Thyroid gland (tissue), 4 donors: ENCODE measurements at regions not wholly inside any gene's neighbourhood (a gene's known extent, or its start where the extent isn't known, plus 50 kb on each side); places are given as distances from the start of the nearest gene placed in this dataset.

Experiments used
- DNase-seq, 2 donors: peaks; one replicate each; pipeline ENCODE4 v3.0.0-alpha.2; 2019
- H3K27ac ChIP-seq, 3 donors: fragments of 200-600 bp; sonication (generic); 1 replicate in 2 of 3; 2 replicates in 1 of 3; pipeline ENCODE4 v1.5.1; 2016 to 2019; ENCODE audit warnings: mild to moderate bottlenecking in 1 of 3, moderate library complexity in 1 of 3
- H3K27me3 ChIP-seq: fragments of 200-600 bp; sonication (generic); one replicate; pipeline ENCODE4 v1.5.1; 2019
- H3K36me3 ChIP-seq, 2 donors: fragments of 200-600 bp; sonication (generic); one replicate each; pipeline ENCODE4 v1.5.1; 2016 to 2019
- H3K4me1 ChIP-seq, 2 donors: fragments of 200-600 bp; sonication (generic); one replicate each; pipeline ENCODE4 v1.5.1; 2017 to 2019
- H3K4me3 ChIP-seq, 3 donors: fragments of 200-600 bp; sonication (generic); replicated peaks in 1 of 3; 1 replicate in 2 of 3; 2 replicates in 1 of 3; pipeline ENCODE4 v1.5.1; 2016; ENCODE audit warnings: mild to moderate bottlenecking in 1 of 3
- H3K9me3 ChIP-seq: fragments of 200-600 bp; sonication (generic); one replicate; pipeline ENCODE4 v1.5.1; 2017
- POLR2A ChIP-seq, 2 donors: fragments of 450-650 bp; IDR thresholded peaks; one replicate each; pipeline ENCODE4 v1.6.1; 2017; ENCODE audit warnings: antibody characterized with exemption in 2 of 2, mild to moderate bottlenecking in 2 of 2, moderate library complexity in 1 of 2
- WGBS, 2 donors: methylation state at CpG; one replicate each; pipeline ENCODE4 v1.1.5; 2017; 5-methylcytosine and 5-hydroxymethylcytosine counted together
- intact Hi-C: fragments of 100-400 bp; cut with DNase I; formaldehyde crosslinking; loops from one replicate; pipeline ENCODE4 v1.15.1; 2023
- TF ChIP-seq, protein P1 (sequence below), 6 experiments: fragments of 200-600 bp in 3 of 6; fragments of 450-650 bp in 3 of 6; sonication (generic) in 3 of 6; IDR thresholded peaks; one replicate each; pipeline ENCODE4 v1.5.1; 2016 to 2019; ENCODE audit warnings: antibody characterized with exemption in 6 of 6, mild to moderate bottlenecking in 2 of 6, inconsistent platforms in 1 of 6, moderate library complexity in 1 of 6

DNA sequence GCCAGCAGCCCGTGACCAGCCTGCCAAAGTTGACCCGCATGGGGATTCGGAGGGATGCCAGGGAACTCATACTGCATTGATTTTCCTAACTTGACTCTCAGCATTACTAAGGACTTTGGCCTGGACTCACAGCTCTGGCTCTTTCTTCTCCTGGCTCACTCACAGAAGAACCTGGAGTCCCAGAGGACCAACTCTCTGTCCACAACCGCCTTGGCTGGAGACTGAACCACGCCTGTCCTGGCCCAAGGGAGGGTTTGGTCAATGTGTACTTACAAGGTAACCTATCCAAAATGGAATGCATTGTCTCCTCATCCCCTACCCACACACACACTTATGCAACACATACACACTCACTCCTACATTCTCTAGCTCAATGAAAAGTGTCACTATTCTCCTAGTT is 135.6 kb upstream of the KLHL29 start:
- Histone ChIP-seq H3K4me1 (no peaks in the 10 kb centered on the region), H3K4me3 (no peak overlapping the region), H3K36me3 (no peaks in the 10 kb centered on the region), H3K27ac (no peak overlapping the region), H3K27me3 (no peaks in the 10 kb centered on the region), H3K9me3 (no peaks in the 10 kb centered on the region)
- WGBS, 2 donors, result 74 to 82% methylated on average over 5 of the region's 5 CpGs
- TF ChIP-seq, protein P1, sequence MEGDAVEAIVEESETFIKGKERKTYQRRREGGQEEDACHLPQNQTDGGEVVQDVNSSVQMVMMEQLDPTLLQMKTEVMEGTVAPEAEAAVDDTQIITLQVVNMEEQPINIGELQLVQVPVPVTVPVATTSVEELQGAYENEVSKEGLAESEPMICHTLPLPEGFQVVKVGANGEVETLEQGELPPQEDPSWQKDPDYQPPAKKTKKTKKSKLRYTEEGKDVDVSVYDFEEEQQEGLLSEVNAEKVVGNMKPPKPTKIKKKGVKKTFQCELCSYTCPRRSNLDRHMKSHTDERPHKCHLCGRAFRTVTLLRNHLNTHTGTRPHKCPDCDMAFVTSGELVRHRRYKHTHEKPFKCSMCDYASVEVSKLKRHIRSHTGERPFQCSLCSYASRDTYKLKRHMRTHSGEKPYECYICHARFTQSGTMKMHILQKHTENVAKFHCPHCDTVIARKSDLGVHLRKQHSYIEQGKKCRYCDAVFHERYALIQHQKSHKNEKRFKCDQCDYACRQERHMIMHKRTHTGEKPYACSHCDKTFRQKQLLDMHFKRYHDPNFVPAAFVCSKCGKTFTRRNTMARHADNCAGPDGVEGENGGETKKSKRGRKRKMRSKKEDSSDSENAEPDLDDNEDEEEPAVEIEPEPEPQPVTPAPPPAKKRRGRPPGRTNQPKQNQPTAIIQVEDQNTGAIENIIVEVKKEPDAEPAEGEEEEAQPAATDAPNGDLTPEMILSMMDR (IDR thresholded peaks at IDR 0.05), result no peak
- no peak for TF ChIP-seq POLR2A (IDR thresholded peaks at IDR 0.05)
- no peak for DNase-seq
- intact Hi-C loops, result no loop called here

DNA sequence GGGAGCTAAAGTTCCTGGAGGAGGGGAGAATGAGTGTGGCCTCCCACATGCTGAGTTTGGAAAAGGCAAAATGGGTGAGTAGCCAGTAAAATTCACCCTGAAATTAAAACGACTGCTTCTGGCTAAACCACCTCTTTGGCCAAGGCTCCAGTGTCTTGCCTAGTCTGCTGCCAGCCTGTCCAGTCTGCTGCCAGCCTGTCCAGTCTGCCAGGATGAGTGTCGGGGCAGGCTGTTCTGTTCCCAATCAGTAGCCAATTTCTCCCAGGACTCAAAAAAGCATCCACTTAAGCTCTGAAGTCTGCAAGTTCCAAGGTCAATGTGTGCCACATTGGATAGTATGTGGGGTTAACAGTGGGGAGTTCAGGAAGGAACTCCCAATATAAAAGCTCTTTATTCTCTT is 134.6 kb upstream of the KLHL29 start:
- 45 to 48% methylated on average over 2 of the region's 2 CpGs for WGBS, 2 donors
- DNase-seq, result no peak
- TF ChIP-seq, protein P1 (IDR thresholded peaks at IDR 0.05), result no peak
- no peak for TF ChIP-seq POLR2A (IDR thresholded peaks at IDR 0.05)
- no peaks in the 10 kb centered on the region for H3K36me3 ChIP-seq
- no peak overlapping the region for H3K4me3 ChIP-seq
- intact Hi-C loops, result no loop called here
- no peaks in the 10 kb centered on the region for H3K27me3 ChIP-seq
- H3K27ac ChIP-seq, result no peak overlapping the region
- H3K4me1 ChIP-seq, result no peaks in the 10 kb centered on the region
- H3K9me3 ChIP-seq, result no peaks in the 10 kb centered on the region

DNA sequence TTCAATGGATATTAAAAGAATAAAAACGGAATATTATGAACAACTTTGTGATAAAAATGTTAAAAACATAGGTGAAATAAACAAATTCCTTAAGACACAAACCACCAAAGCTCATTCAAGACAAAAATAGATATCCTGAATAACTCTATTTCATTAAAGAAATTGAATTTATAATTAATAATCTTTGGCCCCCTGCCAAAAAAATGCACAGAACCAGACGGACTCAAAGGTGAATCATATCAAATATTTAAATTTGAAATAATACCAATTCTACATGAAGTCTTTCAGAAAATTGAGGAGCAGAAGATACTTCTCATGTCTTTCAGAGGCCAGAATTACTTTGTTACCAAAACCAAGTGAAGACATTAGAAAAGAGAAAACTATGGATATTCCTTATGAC is 128.3 kb upstream of the KLHL29 start:
- Histone ChIP-seq H3K27ac (no peak overlapping the region), H3K9me3 (no peaks in the 10 kb centered on the region), H3K27me3 (no peaks in the 10 kb centered on the region), H3K4me3 (no peak overlapping the region), H3K4me1 (no peaks in the 10 kb centered on the region), H3K36me3 (no peaks in the 10 kb centered on the region)
- 78 to 83% methylated on average over 2 of the region's 2 CpGs for WGBS, 2 donors
- no peak for TF ChIP-seq POLR2A (IDR thresholded peaks at IDR 0.05)
- TF ChIP-seq, protein P1 (IDR thresholded peaks at IDR 0.05), result no peak
- intact Hi-C loops, result no loop called here
- no peak for DNase-seq

DNA sequence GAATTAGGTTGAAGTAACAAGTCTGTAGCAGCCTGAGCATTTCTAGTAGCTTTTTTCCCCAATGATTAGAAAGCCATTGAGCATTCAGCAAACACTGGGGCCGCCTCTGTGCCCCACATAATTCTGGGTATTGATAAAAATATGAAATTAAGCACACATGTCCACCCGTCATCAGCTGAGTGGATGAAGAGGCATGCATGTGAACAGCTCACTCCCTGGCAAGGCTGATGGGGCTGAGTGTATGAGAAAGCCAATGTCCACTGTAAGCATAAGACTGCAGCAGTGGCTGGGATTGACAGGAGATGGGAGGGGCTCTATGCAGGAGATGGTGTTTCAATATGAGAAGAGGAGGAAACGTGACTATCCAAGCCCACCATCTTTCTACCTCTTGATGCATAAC is 124.4 kb upstream of the KLHL29 start:
- DNase-seq, result no peak
- WGBS, 2 donors, result 72 to 73% methylated on average over 3 of the region's 3 CpGs
- H3K4me3 ChIP-seq, result no peak overlapping the region
- no peaks in the 10 kb centered on the region for H3K27me3 ChIP-seq
- intact Hi-C loops, result no loop called here
- no peaks in the 10 kb centered on the region for H3K4me1 ChIP-seq
- TF ChIP-seq, protein P1 (IDR thresholded peaks at IDR 0.05), result no peak
- no peak for TF ChIP-seq POLR2A (IDR thresholded peaks at IDR 0.05)
- H3K36me3 ChIP-seq, result no peaks in the 10 kb centered on the region
- H3K27ac ChIP-seq, result no peak overlapping the region
- H3K9me3 ChIP-seq, result no peaks in the 10 kb centered on the region

DNA sequence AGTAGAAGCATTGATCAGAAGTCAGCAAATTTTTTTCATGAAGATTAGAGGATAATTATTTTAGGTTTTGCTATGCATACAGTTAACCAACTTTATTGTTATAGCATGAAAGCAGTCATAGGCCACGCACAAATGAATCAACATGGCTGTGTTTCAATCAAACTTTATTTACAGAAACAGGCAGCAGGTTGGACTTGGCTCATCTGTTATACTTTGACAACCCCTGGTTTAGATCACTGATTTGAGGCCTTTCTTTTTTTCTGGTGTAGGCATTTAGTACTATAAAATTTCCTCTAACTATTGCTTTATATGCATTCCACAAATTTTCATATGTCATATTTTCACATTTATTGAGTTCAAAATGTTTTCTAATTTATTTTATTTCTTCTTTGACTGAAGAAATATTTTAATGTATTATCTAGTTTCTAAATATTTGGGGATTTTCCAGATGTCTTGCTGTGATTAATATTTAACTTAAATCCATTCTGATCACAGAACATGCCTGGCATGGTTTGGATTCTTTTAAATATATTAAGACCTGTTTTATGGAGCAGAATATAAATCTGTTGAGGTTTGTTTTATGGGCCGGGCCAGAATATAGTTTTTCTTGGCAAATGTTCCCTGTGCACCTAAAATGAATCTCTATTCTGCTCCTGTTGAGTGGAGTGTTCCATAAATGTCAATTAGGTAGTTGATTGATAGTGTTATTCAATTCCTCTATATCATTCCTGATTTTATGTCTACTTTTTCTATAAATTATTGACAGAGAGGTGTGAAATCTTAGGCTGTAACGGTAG is 116.3 kb upstream of the KLHL29 start:
- WGBS, 2 donors, result 85 to 91% methylated on average over 3 of the region's 3 CpGs
- TF ChIP-seq, protein P1 (IDR thresholded peaks at IDR 0.05), result no peak
- no peak for TF ChIP-seq POLR2A (IDR thresholded peaks at IDR 0.05)
- no peaks in the 10 kb centered on the region for H3K36me3 ChIP-seq
- intact Hi-C loops, result no loop called here
- no peaks in the 10 kb centered on the region for H3K4me1 ChIP-seq
- no peaks in the 10 kb centered on the region for H3K9me3 ChIP-seq
- no peak overlapping the region for H3K27ac ChIP-seq
- DNase-seq, result no peak
- H3K27me3 ChIP-seq, result no peaks in the 10 kb centered on the region
- no peak overlapping the region for H3K4me3 ChIP-seq
